ENCODE measurements at regions not wholly inside any gene's neighbourhood (a gene's known extent, or its start where the extent isn't known, plus 50 kb on each side); places are given as distances from the start of the nearest gene placed in this dataset.

DNA sequence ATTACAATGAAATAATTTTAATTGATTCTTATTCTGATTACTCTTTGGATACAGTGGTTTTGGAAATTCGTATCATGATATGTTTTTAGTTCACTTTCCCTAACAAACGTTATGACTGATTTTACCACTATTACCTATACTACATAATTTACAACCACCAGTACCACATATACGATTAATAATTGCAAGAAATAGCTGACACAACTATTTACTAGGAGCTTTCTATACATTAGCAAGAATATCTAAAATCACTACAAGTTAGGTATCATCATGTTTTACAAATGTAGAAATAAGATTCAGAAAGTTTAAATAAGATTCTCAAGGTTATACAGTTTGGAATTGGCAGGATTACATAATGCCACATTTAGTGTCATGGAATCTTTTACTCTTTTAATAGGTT is 1401.1 kb upstream of the RAG2 start:
- Mint-ChIP-seq H3K27me3 (ENCODE audit: insufficient read depth) (no peaks in the 10 kb centered on the region), H3K9me3 (peaks cover 2% of the 10 kb centered on the region), H3K27ac (no peak overlapping the region), H3K36me3 (ENCODE audit: low read depth) (no peaks in the 10 kb centered on the region), H3K4me1 (no peaks in the 10 kb centered on the region), H3K4me3 (no peak overlapping the region)
- TF ChIP-seq CTCF (conservative IDR thresholded peaks at IDR 0.05), result no peak
- Histone ChIP-seq H3K9me3 (ENCODE audit: control insufficient read depth, low read length) (no peaks in the 10 kb centered on the region), H3K4me3 (ENCODE audit: low read length) (no peak overlapping the region), H3K36me3 (ENCODE audit: control insufficient read depth, insufficient read depth, low read length) (no peaks in the 10 kb centered on the region), H3K27ac (ENCODE audit: low read depth, low read length) (no peak overlapping the region), H3K27me3 (ENCODE audit: control insufficient read depth, insufficient read depth, low read length, poor library complexity, severe bottlenecking) (no peaks in the 10 kb centered on the region), H3K9ac (ENCODE audit: extremely low read depth, low read length, poor library complexity, severe bottlenecking) (no peak overlapping the region), H3K4me1 (ENCODE audit: control insufficient read depth, insufficient read depth, low read length) (no peaks in the 10 kb centered on the region)
- WGBS, 2 experiments (ENCODE audit: insufficient coverage in 1 of 2, insufficient read length in 1 of 2), result 96% methylated on average over 3 of the region's 3 CpGs; no CpG with 5 or more reads in 1 of the 2 experiments
- DNase-seq, result no peak

DNA sequence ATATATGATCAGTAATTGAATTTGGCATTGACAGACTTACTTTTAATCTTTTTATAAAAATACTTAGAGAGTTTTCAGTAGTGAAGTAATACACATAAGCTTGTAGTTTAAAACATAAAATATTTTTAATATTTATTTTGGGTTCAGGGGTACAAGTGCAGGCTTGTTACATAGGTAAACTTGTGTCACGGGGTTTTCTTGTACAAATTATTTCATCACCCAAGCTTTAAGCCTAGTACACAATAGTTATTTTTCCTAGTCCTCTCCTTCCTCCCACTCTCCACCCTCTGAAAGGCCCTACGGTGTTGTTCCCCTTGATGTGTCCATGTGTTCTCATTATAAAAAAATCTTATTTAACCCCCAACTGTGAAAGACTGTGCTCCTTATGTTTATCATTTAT is 1397.8 kb upstream of the RAG2 start:
- H3K27me3 Mint-ChIP-seq (ENCODE audit: insufficient read depth), result no peaks in the 10 kb centered on the region

DNA sequence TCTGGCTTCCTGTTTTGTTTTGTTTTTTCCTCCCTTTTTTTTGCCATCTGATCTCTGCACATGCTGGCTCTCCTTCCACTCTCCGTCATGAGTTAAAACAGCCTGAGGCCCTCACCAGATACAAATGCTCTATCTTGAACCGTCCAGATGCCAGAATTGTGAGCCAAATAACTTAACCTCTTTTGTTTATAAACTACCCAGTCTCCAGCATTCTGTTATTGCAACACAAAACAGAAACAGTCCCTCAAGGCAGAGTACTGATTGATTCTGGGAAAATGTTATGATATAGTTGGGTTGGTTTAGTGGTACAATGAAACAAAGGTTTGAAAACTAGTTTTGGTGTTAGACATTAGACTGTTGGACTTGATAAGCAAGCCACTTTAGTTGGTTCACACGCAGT is 1390.0 kb upstream of the RAG2 start:
- H3K27ac Mint-ChIP-seq, result peak overlapping the region; percentile 22
- 80 to 90% methylated on average over 1 to 3 of the region's 3 CpGs for whole genome bisulfite sequencing, 2 experiments (ENCODE audit: insufficient coverage in 1 of 2, insufficient read length in 1 of 2)
- H3K4me3 ChIP-seq (ENCODE audit: low read length), result no peak overlapping the region

More for the DNA sequence above, 1397.8 kb upstream of the RAG2 start:
- Mint-ChIP-seq H3K36me3 (ENCODE audit: low read depth) (peaks cover 3% of the 10 kb centered on the region), H3K4me1 (peaks cover 4% of the 10 kb centered on the region), H3K27ac (no peak overlapping the region), H3K9me3 (no peaks in the 10 kb centered on the region), H3K4me3 (no peak overlapping the region)
- H3K4me3 ChIP-seq (ENCODE audit: low read length), result no peak overlapping the region
- no peaks in the 10 kb centered on the region for H3K36me3 ChIP-seq (ENCODE audit: control insufficient read depth, insufficient read depth, low read length)
- H3K9me3 ChIP-seq (ENCODE audit: control insufficient read depth, low read length), result peaks cover 15% of the 10 kb centered on the region
- 80 to 89% methylated on average over 1 to 2 of the region's 2 CpGs for WGBS, 2 experiments (ENCODE audit: insufficient coverage in 1 of 2, insufficient read length in 1 of 2)
- no peak for TF ChIP-seq CTCF (conservative IDR thresholded peaks at IDR 0.05)
- H3K9ac ChIP-seq (ENCODE audit: extremely low read depth, low read length, poor library complexity, severe bottlenecking), result no peak overlapping the region
- no peak overlapping the region for H3K27ac ChIP-seq (ENCODE audit: low read depth, low read length)
- no peaks in the 10 kb centered on the region for H3K4me1 ChIP-seq (ENCODE audit: control insufficient read depth, insufficient read depth, low read length)
- no peak for DNase-seq
- H3K27me3 ChIP-seq (ENCODE audit: control insufficient read depth, insufficient read depth, low read length, poor library complexity, severe bottlenecking), result no peaks in the 10 kb centered on the region

More for the DNA sequence above, 1390.0 kb upstream of the RAG2 start:
- peaks cover 3% of the 10 kb centered on the region for H3K36me3 Mint-ChIP-seq (ENCODE audit: low read depth)
- no peaks in the 10 kb centered on the region for H3K27me3 Mint-ChIP-seq (ENCODE audit: insufficient read depth)
- H3K4me3 Mint-ChIP-seq, result no peak overlapping the region
- H3K4me1 Mint-ChIP-seq, result peaks cover 19% of the 10 kb centered on the region
- no peak overlapping the region for H3K9ac ChIP-seq (ENCODE audit: extremely low read depth, low read length, poor library complexity, severe bottlenecking)
- peaks cover 21% of the 10 kb centered on the region for H3K9me3 ChIP-seq (ENCODE audit: control insufficient read depth, low read length)
- no peak for TF ChIP-seq CTCF (conservative IDR thresholded peaks at IDR 0.05)
- DNase-seq, result no peak
- no peaks in the 10 kb centered on the region for H3K36me3 ChIP-seq (ENCODE audit: control insufficient read depth, insufficient read depth, low read length)
- H3K4me1 ChIP-seq (ENCODE audit: control insufficient read depth, insufficient read depth, low read length), result peaks cover 8% of the 10 kb centered on the region
- no peak overlapping the region for H3K27ac ChIP-seq (ENCODE audit: low read depth, low read length)
- H3K27me3 ChIP-seq (ENCODE audit: control insufficient read depth, insufficient read depth, low read length, poor library complexity, severe bottlenecking), result no peaks in the 10 kb centered on the region
- no peaks in the 10 kb centered on the region for H3K9me3 Mint-ChIP-seq
